Ovary (tissue), 7 donors: ENCODE measurements at regions not wholly inside any gene's neighbourhood (a gene's known extent, or its start where the extent isn't known, plus 50 kb on each side); places are given as distances from the start of the nearest gene placed in this dataset. TPM values are rescaled to one million over a fixed set of nuclear protein-coding genes. Genes with fewer than 3 reads are reported as not detected.

ENCODE experiments used
- DNase-seq, 5 donors: peaks; one replicate each; pipeline ENCODE4 v3.0.0-alpha.2; 2019 to 2020
- H3K27ac ChIP-seq, 2 donors: fragments of 200-600 bp; one replicate each; pipeline versions ENCODE4 v1.5.1 to v1.8.0; 2019 to 2022
- H3K27me3 ChIP-seq: fragments of 200-600 bp; one replicate; pipeline ENCODE4 v1.8.0; 2022
- H3K36me3 ChIP-seq: fragments of 200-600 bp; sonication (generic); one replicate; pipeline ENCODE4 v1.5.1; 2019
- H3K4me1 ChIP-seq: one replicate; pipeline ENCODE4 v1.8.1; 2013; ENCODE audit warnings: mild to moderate bottlenecking, moderate library complexity; ENCODE audit not compliant: insufficient read depth
- H3K4me3 ChIP-seq: fragments of 200-600 bp; sonication (generic); one replicate; pipeline ENCODE4 v1.5.1; 2017
- H3K9me3 ChIP-seq, 2 donors: fragments of 200-600 bp in 1 of 2; sonication (generic) in 1 of 2; one replicate each; pipeline versions ENCODE4 v1.5.1 to v1.8.1; 2013 to 2019; ENCODE audit warnings: mild to moderate bottlenecking in 1 of 2, moderate library complexity in 1 of 2
- CTCF ChIP-seq, 3 donors: fragments of 450-650 bp in 2 of 3; fragments of 200-600 bp in 1 of 3; IDR thresholded peaks; one replicate each; pipeline versions ENCODE4 v1.5.1 to v1.8.0; 2016 to 2022; ENCODE audit warnings: antibody characterized with exemption in 3 of 3, mild to moderate bottlenecking in 1 of 3
- EP300 ChIP-seq: sonication (generic); formaldehyde crosslinking; IDR thresholded peaks from one replicate; pipeline ENCODE4 v1.6.1; 2017; ENCODE audit warnings: antibody characterized with exemption
- POLR2A ChIP-seq: fragments of 450-650 bp; IDR thresholded peaks from one replicate; pipeline ENCODE4 v1.6.1; 2017; ENCODE audit warnings: antibody characterized with exemption, mild to moderate bottlenecking, moderate library complexity
- WGBS, 3 donors: extraction: QIAGEN DNeasy Blood & Tissue Kit in 1 of 3; methylation state at CpG; one replicate each; pipeline versions ENCODE4 v1.1.5 to v1.1.7; 2013 to 2017; 5-methylcytosine and 5-hydroxymethylcytosine counted together
- intact Hi-C, 4 donors: fragments of 100-400 bp; cut with DNase I; formaldehyde crosslinking; loops; one replicate each; pipeline versions ENCODE4 v1.11.0 to v1.15.1; 2022 to 2023
- small RNA-seq: library from RNA; depleted of rRNA; stranded (forward); fragments of <200 nt; gene quantifications from one replicate; pipeline ENCODE3, GENCODE V24; 2016
- donor health status: DM: no; HTN: no; CAD: no; lungs with moderate emphysema.
- donor health status: DM: no; HTN: no; CAD: no.
- donor health status: Bipolar disorder and iron deficiency.
- donor health status: DM: no; HTN: no; CAD: no.
- donor health status: DM: yes; HTN: yes; CAD: no.

GRCh38 chr10:43700306-43700705, 51.6 kb upstream of the ZNF32 start:
- H3K27me3 ChIP-seq: no peaks in the 10 kb centered on the region
- H3K4me3 ChIP-seq: no peak overlapping the region
- DNase-seq: no peak
- TF ChIP-seq CTCF (IDR thresholded peaks at IDR 0.05) (no peak), EP300 (no peak), POLR2A (no peak)
- no peaks in the 10 kb centered on the region for H3K36me3 ChIP-seq
- intact Hi-C loops: no loop called here
- no peaks in the 10 kb centered on the region for H3K4me1 ChIP-seq
- H3K9me3 ChIP-seq: no peaks in the 10 kb centered on the region
- 42 to 77% (median 58%) methylated on average over 4 of the region's 4 CpGs for WGBS, 3 donors
- H3K27ac ChIP-seq: no peak overlapping the region

- no peaks in the 10 kb centered on the region for H3K9me3 ChIP-seq
- TF ChIP-seq POLR2A: no peak
- no peak for TF ChIP-seq EP300
- TF ChIP-seq CTCF (IDR thresholded peaks at IDR 0.05): no peak
- intact Hi-C loops: loop anchor here in 1 of 4 donors (10.0 kb wide), 1 partner anchor 615 kb away; no protein-coding TSS in a partner anchor
- H3K36me3 ChIP-seq: no peaks in the 10 kb centered on the region
- 66 to 82% (median 79%) methylated on average over 2 of the region's 2 CpGs for WGBS, 3 donors
- H3K4me3 ChIP-seq: no peak overlapping the region
- no peak for DNase-seq
- no peaks in the 10 kb centered on the region for H3K27me3 ChIP-seq
- no peak overlapping the region for H3K27ac ChIP-seq
- H3K4me1 ChIP-seq: no peaks in the 10 kb centered on the region
These were observed 50.8 kb upstream of the ZNF32 start for GRCh38 chr10:43699516-43699915.

Small RNAs in the stretch of these regions (small RNA-seq; reads per million reads assigned to genes)
- gene UQCRHP3: not detected
